GM08714 (cell line): ENCODE measurements at regions not wholly inside any gene's neighbourhood (a gene's known extent, or its start where the extent isn't known, plus 50 kb on each side); places are given as distances from the start of the nearest gene placed in this dataset.
"Not testable (repeated sequence)": the region's sequence is repeated elsewhere in the genome, so short reads cannot be mapped to it uniquely, and the experiment has no call there.

Experiments used
- H3K4me3 ChIP-seq: fragments of 200-500 bp; sonication (Bioruptor generic); 2 replicates; pipeline ENCODE4 v1.5.1; 2014; ENCODE audit warnings: mild to moderate bottlenecking, low read length, inconsistent platforms
- ZNF274 ChIP-seq: IDR thresholded peaks from 2 replicates; pipeline ENCODE4 v1.6.1; 2012; ENCODE audit warnings: mild to moderate bottlenecking, low read depth, low read length

- TF ChIP-seq ZNF274: no peak
- no peak overlapping the region for H3K4me3 ChIP-seq
These were observed 106.4 kb downstream of the MIAT start for GRCh38 chr22:26763633-26764361.

DNA sequence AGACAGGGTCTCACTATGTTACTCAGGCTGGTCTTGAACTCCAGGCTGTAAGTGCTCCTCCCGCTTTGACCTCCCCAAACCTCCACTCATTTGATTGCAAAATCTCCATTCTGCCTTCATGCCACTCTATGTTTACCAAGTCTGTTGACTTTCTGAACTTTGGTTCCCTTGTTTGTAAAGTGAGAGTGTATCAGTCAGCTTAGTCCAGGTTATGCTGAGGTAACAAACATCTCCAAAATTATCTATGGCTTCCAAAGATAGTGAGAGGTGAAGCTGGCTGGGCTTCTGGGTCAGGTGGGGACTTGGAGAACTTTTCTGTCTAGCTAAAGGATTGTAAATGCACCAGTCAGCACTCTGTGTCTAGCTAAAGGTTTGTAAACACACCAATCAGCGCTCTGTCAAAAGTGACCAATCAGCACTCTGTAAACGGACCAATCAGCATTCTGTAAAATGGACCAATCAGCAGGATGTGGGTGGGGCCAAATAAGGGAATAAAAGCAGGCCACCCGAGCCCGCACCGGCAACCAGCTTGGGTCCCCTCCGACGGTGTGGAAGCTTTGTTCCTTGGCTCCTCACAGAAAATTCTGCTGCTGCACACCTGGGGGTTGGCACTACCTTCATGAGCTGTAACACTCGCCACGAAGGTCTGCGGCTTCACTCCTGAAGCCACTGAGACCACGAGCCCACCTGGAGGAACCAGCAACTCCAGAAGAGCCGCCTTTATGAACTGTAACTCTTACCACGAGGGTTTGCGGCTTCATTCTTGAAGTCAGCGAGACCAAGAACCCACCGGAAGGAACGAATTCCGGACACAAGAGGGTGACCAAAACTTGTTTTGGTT lies 109.3 kb downstream of the MIAT start:
- no peak overlapping the region for H3K4me3 ChIP-seq
- TF ChIP-seq ZNF274: no peak

DNA sequence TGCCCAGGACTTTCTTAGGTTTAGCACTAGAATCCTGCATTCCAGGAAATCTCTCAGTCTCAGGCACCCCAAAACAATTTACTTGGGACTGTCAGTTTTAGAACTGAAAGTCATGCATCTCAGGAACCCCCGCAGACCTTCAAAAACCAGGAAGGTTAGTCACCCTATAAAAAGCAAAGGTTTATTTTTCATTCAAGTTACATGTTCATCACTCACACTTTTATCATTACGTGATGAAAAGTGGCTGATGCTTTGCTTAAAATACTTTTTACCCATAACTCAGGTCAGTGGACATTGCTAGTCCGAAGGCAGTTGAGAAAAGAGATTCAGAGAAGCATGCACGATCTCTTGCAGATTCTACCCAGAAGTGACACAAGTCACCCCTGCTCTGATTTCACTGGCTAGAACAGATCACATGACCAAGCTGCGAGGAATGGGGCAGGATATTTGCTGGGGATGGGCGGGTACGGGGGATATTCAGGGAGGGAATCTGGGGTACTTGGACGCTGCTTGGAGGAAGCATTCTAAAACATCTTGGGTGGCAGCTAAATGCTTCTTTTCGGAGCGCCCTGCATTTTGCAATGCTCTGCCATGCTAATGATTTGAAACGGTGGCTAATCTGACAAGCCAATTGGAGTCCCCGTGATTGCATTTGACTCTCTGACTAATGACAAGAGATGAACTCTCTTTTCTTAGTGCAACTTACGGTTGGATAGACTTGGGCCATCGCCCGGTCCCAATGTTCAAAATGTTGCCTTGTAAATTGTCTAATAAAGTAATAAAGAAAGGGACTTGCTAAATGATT lies 110.2 kb downstream of the MIAT start:
- TF ChIP-seq ZNF274: no peak
- H3K4me3 ChIP-seq: no peak overlapping the region

DNA sequence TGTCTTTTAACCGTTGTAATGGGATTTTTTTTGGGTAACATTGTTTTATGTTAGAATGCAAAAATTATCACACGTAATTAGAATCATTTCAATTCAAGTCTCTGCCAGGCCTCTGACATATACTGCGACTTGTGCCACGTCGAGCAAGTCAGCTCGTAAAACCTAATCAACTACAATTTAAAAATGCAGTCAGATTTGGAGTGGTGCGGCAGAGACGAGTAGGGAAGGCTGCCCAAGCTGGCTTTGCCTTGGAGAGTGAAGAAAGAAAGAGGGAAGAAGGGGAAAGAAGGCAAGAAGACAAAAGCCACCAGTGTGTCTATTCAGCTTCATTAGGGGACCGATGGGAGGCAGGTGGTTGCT lies 110.7 kb downstream of the MIAT start:
- no peak for TF ChIP-seq ZNF274
- no peak overlapping the region for H3K4me3 ChIP-seq

DNA sequence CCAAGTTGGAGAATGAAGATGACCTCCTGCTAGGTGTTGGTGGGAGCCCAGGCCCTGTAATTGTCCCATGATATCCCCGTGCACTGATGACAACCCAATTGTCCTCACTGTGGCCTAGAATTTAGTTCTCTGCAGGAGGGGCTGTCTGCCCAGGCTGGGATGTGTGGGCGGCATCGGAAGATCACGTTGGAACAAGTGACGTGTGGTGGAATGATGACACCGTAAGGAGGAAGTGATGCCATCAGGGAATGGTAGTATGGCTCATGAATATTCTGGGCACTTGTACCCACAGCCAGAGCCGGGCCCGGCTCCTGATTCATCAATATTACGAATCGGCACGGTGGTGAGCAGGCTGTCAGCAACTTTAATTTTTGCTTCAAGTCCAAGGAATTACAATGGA lies 111.6 kb downstream of the MIAT start:
- H3K4me3 ChIP-seq: no peak overlapping the region
- TF ChIP-seq ZNF274: no peak

DNA sequence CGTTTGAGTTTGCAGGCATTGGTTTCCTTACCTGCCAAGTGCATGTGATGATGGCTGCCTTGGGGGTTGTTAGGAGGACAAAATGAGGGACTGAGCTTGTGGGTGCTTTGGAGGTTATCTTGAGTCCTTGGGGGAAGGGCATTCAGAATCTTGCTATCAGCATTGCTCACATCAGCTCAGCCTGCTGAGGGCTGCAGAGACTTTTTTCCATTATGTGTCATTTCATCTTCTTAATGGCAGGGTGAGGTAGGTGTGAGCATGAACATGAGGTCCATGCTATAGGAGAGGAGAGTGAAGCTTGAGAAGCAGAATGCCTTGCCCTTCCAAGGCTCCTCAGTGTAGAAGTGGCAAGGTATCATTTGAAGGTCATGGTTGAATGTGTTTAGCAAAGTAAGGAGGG lies 112.3 kb downstream of the MIAT start:
- H3K4me3 ChIP-seq: no peak overlapping the region
- no peak for TF ChIP-seq ZNF274

GRCh38 chr22:26770624-26771023 lies 113.2 kb downstream of the MIAT start:
- TF ChIP-seq ZNF274: no peak
- no peak overlapping the region for H3K4me3 ChIP-seq

DNA sequence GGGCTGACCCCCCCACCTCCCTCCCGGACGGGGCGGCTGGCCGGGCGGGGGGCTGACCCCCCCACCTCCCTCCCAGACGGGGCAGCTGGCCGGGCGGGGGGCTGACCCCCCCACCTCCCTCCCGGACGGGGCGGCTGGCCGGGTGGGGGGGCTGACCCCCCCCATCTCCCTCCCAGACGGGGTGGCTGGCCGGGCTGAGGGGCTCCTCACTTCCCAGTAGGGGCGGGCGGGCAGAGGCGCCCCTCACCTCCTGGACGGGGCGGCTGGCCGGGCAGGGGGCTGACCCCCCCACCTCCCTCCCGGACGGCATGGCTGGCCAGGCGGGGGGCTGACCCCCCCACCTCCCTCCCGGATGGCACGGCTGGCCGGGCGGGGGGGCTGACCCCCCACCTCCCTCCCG lies 115.7 kb downstream of the MIAT start:
- H3K4me3 ChIP-seq: not testable (repeated sequence)

GRCh38 chr22:26775394-26775793 lies 118.0 kb downstream of the MIAT start:
- no peak overlapping the region for H3K4me3 ChIP-seq
- no peak for TF ChIP-seq ZNF274

GRCh38 chr22:26777156-26777801 lies 119.9 kb downstream of the MIAT start:
- TF ChIP-seq ZNF274: no peak
- H3K4me3 ChIP-seq: no peak overlapping the region

- H3K4me3 ChIP-seq: no peak overlapping the region
- no peak for TF ChIP-seq ZNF274
These were observed 121.0 kb downstream of the MIAT start for GRCh38 chr22:26778372-26778771.

DNA sequence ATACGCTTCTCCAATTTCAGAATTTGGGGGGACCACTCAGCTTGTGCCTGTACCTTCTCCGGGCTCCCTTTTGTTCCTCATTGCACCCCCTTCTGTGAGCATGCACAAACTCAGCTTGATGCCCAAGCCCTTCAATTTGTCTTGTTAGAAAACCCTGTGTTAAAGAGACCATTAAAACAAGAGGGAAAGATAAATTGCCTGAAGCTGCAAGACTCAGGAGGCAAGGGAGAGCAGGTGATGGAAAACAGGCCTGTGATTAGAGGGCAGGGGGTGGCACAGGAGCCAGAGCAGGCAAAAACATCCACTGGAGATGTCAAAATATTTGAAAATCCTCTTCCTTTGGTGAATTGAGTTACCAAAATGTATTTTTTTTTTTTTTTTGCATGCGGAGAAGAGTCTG lies 121.7 kb downstream of the MIAT start:
- H3K4me3 ChIP-seq: no peak overlapping the region
- TF ChIP-seq ZNF274: no peak

- TF ChIP-seq ZNF274: no peak
- H3K4me3 ChIP-seq: no peak overlapping the region
These were observed 122.5 kb downstream of the MIAT start for GRCh38 chr22:26779929-26780328.

DNA sequence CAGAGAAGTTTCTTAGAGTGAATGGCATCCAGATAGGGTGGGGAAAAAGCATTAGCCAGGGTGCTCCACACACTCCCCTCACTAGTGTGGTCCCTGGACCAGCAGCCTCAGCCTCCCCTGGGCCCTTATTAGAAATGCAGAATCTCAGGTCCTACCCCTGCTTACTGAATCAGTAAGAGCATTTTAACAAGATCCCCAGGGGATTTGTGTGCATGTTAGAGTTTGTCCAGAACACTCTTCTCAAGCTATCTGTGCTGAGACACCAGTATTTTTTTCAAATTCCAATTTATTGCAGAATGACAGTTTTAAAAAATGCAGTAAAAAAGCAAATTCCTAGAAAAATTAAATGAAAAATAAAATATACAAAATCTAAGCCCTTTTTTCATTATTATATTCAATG lies 123.1 kb downstream of the MIAT start:
- no peak overlapping the region for H3K4me3 ChIP-seq
- TF ChIP-seq ZNF274: no peak

- TF ChIP-seq ZNF274: no peak
These were observed 123.7 kb downstream of the MIAT start for GRCh38 chr22:26781062-26781461.

More at GRCh38 chr22:26781062-26781461, 123.7 kb downstream of the MIAT start:
- no peak overlapping the region for H3K4me3 ChIP-seq
